GM12872 (cell line): ENCODE measurements at regions not wholly inside any gene's neighbourhood (a gene's known extent, or its start where the extent isn't known, plus 50 kb on each side); places are given as distances from the start of the nearest gene placed in this dataset.

Source experiments
- TF ChIP-seq, protein P1 (sequence below): IDR thresholded peaks from 3 replicates; pipeline ENCODE4 v1.5.1; 2011; ENCODE audit warnings: low read depth, mild to moderate bottlenecking, low read length, moderate library complexity; ENCODE audit not compliant: insufficient read depth

GRCh38 chrY:7308816-7309215, 397.3 kb upstream of the AMELY start:
- TF ChIP-seq, protein P1, sequence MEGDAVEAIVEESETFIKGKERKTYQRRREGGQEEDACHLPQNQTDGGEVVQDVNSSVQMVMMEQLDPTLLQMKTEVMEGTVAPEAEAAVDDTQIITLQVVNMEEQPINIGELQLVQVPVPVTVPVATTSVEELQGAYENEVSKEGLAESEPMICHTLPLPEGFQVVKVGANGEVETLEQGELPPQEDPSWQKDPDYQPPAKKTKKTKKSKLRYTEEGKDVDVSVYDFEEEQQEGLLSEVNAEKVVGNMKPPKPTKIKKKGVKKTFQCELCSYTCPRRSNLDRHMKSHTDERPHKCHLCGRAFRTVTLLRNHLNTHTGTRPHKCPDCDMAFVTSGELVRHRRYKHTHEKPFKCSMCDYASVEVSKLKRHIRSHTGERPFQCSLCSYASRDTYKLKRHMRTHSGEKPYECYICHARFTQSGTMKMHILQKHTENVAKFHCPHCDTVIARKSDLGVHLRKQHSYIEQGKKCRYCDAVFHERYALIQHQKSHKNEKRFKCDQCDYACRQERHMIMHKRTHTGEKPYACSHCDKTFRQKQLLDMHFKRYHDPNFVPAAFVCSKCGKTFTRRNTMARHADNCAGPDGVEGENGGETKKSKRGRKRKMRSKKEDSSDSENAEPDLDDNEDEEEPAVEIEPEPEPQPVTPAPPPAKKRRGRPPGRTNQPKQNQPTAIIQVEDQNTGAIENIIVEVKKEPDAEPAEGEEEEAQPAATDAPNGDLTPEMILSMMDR = no peak

DNA sequence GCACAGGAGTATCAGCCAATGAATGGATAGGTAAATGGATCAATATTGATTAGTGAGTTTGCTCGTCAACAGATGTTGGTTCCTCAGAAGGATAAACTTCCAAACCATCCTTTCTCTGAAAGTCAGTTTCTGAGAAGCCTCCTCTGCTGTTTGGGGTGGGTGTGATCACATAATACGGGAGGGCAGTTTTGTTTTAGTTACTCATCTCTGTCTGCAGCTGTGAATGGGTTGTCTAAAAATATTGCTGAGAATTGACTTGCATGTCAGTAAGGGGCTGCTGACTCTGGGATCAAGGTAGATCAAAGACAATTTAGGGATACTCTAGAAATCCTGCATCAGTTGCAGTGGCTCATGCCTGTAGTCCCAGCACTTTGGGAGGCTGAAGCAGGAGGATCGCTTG, 390.8 kb upstream of the AMELY start:
- TF ChIP-seq, protein P1 = no peak

GRCh38 chrY:7299960-7300359, 388.4 kb upstream of the AMELY start:
- TF ChIP-seq, protein P1 = no peak

GRCh38 chrY:7292113-7292512, 380.6 kb upstream of the AMELY start:
- TF ChIP-seq, protein P1 = no peak

DNA sequence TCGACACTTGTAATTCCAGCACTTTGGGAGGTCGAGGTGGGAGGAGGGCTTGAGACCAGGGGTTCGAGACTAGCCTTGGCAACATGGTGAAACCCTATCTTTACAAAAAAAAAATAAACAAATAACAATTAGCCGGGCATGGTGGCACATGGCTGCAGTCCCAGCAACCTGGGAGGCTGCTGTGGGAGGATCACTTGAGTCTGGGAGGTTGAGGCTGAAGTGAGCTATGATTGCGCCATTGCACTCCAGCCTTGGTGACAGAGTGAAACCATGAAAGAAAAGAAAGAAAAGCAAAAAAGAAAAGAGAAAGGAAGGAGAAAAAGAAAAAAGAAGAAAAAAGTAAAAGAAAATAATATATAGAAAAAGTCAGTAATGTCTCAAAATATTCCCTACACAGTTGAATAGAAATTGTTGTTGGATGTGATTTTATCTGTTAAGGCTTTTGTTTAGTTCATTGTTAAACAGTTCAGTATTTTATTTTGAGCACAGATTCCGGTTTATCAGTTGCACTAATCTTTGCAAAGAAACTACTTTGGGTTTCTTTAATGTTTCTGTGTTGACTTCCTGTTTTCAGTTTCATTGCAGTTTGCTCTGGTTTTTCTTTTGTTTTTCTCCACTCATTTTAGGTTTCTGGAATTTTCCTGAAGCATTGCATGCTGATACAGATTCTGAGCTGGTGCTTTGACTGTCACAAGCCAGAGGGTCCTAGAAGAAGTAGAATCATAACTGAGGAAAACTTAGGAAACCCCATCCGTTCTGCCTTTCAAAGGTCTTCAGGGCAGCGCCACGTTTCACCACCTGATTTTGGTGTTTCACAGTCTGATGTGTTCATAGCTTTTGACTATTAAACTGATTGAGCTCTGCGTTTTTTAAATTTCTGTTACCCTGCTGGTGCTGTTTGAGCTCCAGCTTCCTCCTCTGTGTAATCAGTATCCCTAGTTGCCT, 378.6 kb upstream of the AMELY start:
- TF ChIP-seq, protein P1 = no peak

DNA sequence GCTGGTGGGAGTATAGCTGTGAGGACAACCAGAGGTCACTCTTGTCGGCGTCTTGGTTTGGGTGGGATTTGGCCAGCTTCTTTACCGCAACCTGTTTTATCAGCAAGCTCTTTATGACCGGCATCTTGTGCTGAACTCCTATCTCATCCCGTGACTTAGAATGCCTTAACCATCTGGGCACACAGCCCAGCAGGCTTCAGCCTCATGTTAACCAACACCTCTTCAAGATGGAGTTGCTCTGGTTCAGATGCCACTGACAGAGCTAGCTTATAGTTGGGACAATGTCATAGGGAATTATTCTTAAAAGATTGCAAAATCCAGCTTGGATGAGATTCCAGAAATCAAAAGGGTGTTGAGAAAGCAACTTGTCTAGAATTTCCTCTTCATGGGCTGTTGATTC, 377.1 kb upstream of the AMELY start:
- TF ChIP-seq, protein P1 = no peak

DNA sequence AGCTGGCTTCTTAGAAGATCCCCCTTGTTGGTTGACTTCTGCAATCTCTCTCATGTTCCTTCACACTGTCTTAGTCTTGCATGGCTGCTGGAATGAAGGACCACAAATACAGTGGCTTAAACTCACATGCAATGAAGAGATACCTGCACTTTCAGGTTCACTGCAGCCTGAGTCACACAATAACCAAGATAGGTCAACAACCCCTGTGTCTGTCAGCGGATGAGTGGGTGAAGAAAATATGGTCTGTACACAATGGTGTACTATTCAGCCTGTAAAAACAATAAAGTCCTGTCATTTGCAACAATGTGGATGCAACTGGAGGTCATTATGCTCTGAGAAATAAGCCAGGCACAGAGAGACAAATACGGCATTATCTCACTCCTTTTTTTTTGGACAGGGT, 373.8 kb upstream of the AMELY start:
- TF ChIP-seq, protein P1 = no peak
